ENCODE measurements at regions not wholly inside any gene's neighbourhood (a gene's known extent, or its start where the extent isn't known, plus 50 kb on each side); places are given as distances from the start of the nearest gene placed in this dataset.
A peak's percentile ranks its signal among the peaks of the same experiment; 100 is the strongest.

GRCh38 chr11:37574361-37574760, 976.3 kb upstream of the RAG2 start:
- DNase-seq, result no peak

- DNase-seq, result no peak
Measured at GRCh38 chr11:37572491-37573171, 974.6 kb upstream of the RAG2 start.

- no peak for DNase-seq
Measured at GRCh38 chr11:37571246-37571645, 973.2 kb upstream of the RAG2 start.

- DNase-seq, result no peak
Measured at GRCh38 chr11:37560991-37561390, 963.0 kb upstream of the RAG2 start.

- DNase-seq, result no peak
Measured at GRCh38 chr11:37560346-37560745, 962.3 kb upstream of the RAG2 start.

GRCh38 chr11:37558619-37559210, 960.7 kb upstream of the RAG2 start:
- no peak for DNase-seq

- no peak for DNase-seq
Measured at GRCh38 chr11:37557990-37558389, 960.0 kb upstream of the RAG2 start.

- no peak for DNase-seq
Measured at GRCh38 chr11:37552284-37552683, 954.2 kb upstream of the RAG2 start.

GRCh38 chr11:37544491-37544890, 946.5 kb upstream of the RAG2 start:
- no peak for DNase-seq

- no peak for DNase-seq
Measured at GRCh38 chr11:37533830-37534229, 935.8 kb upstream of the RAG2 start.

- DNase-seq, result no peak
Measured at GRCh38 chr11:37533087-37533486, 935.1 kb upstream of the RAG2 start.

GRCh38 chr11:37532271-37532670, 934.2 kb upstream of the RAG2 start:
- no peak for DNase-seq

GRCh38 chr11:37527545-37527944, 929.5 kb upstream of the RAG2 start:
- no peak for DNase-seq

GRCh38 chr11:37525336-37525735, 927.3 kb upstream of the RAG2 start:
- peak; percentile 8 for DNase-seq

GRCh38 chr11:37519781-37520180, 921.7 kb upstream of the RAG2 start:
- no peak for DNase-seq

GRCh38 chr11:37512156-37512780, 914.2 kb upstream of the RAG2 start:
- peak; percentile 25 for DNase-seq

GRCh38 chr11:37511425-37511933, 913.4 kb upstream of the RAG2 start:
- peak; percentile 53 for DNase-seq

- DNase-seq, result no peak
Measured at GRCh38 chr11:37509506-37509905, 911.5 kb upstream of the RAG2 start.

GRCh38 chr11:37506531-37506930, 908.5 kb upstream of the RAG2 start:
- no peak for DNase-seq

GRCh38 chr11:37505406-37505805, 907.4 kb upstream of the RAG2 start:
- no peak for DNase-seq

- peak; percentile 96 for DNase-seq
Measured at GRCh38 chr11:37504921-37505320, 906.9 kb upstream of the RAG2 start.

- peak; percentile 87 for DNase-seq
Measured at GRCh38 chr11:37504060-37504611, 906.1 kb upstream of the RAG2 start.

- DNase-seq, result no peak
Measured at GRCh38 chr11:37503411-37504059, 905.5 kb upstream of the RAG2 start.

All from fibroblast of skin of back (primary cell).